ENCODE measurements at regions not wholly inside any gene's neighbourhood (a gene's known extent, or its start where the extent isn't known, plus 50 kb on each side); places are given as distances from the start of the nearest gene placed in this dataset.

DNA sequence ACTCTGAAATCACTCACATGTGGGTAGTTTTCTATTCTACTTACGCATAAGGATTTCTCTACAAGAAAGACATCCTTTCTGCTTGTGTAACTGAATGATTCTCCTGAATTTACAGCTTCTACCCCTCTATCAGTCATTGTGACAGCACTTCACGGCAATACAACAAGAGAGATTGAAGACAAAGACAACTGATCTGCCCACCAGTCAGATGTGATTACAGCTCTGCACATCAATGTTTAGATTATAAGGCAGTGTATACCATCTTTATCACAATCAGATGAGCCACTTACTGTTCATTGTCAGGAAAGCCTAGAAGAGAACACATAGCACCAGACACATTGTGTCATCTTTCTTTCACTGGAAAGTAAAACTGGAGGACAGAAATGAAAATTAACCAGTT lies 324.4 kb downstream of the CENPC start:
- FAIRE-seq: no peak

DNA sequence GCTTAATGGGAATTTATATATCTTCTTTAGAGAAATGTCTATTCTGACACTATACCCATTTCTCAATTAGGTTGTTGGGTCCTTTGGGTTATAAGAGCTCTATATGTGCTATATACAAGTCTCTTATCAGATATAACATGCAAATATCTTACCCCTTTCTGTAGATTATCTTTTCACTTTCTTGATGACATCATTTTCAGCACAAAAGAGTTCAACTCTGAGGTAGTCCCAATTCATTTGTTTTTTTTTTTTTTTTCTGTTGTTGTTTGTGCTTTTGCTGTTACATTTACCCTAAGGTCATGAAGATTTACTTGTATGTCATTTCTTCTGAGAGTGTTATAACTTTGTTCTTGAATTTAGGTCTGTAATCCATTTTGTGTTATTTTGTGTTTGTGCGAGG lies 326.4 kb downstream of the CENPC start:
- no peak for FAIRE-seq

DNA sequence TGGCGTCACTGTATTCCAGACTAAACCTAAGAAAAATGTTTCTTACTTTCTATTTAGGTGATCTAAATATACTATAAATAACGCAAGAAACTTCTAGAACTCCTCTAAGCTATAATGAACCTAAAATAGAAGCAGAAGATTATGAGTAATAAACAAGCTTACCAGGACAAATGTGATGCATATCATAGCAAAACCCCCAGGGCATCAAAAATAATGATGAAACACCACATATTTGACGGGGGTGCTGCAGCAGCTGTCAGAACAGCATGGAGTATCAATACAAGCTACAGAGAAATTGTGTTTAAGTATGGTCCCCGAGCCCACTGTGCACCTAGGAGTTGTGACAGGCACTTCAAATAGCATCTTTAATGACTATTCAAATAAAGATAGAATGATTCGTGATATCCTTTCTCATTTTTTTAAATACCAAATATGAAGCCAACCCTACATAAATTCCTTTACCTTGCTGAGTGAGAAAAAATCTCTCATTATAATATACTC lies 337.3 kb downstream of the CENPC start:
- FAIRE-seq: no peak

DNA sequence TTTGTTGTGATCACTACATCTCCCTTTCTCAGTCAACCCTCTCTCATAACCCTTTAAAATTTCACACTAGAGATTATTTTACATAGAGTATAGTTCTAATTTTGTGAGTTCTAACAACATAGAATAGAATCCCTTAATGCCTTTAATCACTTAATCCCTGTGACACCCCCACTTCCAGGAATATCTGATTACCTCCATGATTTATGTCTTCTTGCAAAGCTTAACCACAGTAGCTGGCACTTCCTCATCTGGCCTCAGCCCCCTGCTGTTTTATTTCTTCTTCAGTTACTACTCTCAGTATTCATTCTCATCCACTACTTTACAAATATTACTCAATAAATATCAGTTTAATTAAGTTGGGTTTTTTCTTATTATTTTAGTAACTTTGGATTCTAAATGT lies 340.9 kb downstream of the CENPC start:
- FAIRE-seq: no peak

DNA sequence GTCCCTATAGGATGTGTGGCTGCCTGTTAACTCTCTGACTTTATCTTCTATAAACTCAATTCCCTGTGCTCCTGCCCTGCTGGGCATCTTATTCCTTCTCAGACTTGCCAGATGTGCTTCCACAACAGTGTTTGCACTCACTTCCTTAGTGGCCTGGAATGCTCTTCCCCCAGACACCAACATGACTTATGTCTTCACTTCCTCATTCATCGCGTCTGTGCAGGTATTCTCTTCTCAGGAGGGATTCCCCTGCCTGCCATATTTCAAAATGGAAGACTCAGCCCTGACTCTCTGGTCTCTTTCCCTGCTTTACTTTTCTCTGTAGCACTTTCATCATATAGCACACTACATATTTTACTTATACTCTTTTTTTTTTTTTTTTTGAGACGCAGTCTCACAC lies 344.0 kb downstream of the CENPC start:
- FAIRE-seq: no peak

DNA sequence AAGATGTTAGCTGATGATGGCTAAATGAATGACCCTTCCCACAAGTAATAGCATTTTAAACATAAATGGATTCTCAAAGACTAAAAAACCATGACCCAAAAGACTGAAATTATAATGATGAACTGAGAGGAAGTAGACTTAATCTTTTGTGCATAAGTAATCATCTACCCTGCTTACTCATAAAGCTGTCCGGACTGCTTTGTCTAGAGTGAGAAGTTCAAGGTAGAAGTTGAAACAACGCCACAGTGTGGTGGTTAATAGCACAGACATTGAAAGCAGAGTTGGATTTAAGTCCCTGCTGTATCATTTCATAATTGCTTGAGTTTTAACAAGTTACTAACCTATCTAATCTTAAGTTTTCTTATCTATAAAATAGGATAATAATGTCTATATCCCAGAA lies 346.6 kb downstream of the CENPC start:
- FAIRE-seq: peak; percentile 51

DNA sequence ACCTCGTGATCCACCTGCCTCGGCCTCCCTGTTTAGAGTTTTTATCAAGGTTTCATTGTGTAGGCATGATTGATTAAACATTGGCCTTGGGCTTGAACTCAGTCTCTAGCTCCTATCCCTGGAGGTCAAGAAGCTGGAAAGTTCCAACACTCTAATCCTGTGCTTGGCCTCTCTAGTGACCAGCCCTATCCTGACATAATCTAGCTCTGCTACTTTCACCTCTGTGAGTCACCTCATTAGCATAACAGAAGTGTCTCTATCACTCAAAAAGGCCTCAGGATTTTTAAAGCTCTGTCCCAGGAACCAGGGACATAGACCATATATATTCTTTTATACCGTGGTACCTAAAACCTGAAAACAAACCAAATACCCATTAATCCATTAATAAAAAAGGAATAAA lies 377.5 kb downstream of the CENPC start:
- FAIRE-seq: no peak

DNA sequence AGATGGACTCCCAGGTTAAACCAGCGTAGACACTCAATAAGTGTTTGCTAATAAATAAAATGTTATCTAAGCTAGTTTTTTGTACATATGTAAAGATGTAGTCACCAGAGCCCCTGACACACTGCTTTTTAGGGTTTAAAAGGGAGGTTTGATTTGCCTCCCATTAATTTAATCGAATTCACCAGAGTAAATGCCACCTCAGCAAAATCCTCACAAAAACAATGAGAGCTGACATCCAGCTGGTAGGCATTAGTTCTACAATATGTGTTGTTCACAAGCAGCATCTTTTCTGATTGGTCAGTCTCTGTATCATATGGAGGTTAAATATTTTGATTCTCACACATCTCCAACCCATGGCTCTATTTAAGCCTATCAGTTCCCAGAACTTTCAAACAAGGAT lies 382.6 kb downstream of the CENPC start:
- no peak for FAIRE-seq

DNA sequence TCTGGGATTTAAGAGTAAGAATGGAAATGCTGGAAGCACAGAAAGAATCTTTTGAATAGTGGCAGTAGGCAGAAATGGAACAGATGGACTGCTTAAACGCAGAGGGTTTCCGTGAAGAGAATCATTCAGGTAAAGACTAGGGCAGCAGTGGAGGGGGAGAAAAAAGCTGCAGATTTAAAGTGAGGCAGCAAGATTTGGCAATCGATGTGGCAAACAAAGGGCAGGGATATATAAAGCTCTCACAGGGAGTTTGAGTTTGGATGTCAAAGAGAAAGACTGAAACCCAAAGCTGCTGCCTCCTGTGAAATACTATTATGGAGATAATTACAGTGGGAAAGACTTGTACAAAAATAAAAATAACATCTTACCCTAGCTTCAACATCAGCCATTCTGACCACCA lies 384.0 kb downstream of the CENPC start:
- FAIRE-seq: no peak

DNA sequence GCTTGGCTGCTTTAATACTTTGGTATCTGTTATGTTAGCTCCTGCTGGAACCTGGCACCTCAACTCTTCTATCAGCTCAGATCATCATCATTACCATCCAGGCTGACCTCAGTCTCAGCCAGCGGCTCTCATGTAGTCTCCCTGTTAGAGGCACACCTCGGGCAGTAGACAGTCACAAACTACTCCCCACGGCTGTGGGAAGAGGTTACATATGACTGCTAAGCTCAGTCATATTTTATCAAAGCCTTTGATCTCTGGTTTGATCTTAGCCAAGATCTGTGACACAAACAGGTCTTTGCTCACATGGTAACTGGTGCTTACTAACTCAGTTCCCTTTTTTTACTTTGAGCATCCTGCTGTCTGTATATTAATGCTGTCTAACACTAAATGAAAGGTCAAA lies 384.9 kb downstream of the CENPC start:
- FAIRE-seq: no peak

DNA sequence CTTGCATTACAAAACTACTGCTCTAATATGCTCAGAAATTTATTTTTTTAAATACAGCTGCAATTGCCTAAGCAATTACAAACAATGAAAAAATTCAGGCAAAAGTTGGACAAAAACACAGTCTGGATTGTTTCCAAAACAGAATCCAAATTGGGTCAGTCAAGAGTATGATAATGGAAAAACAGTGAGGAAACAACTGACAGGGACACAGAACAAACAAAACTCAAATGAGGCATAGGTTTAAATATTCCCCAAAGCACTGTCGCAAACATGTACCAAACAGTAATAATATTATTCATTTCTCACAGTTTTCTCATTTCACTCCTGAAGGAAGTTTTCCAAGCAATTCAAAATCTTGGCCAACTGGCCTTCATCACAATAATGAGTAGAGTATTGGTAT lies 386.6 kb downstream of the CENPC start:
- no peak for FAIRE-seq

DNA sequence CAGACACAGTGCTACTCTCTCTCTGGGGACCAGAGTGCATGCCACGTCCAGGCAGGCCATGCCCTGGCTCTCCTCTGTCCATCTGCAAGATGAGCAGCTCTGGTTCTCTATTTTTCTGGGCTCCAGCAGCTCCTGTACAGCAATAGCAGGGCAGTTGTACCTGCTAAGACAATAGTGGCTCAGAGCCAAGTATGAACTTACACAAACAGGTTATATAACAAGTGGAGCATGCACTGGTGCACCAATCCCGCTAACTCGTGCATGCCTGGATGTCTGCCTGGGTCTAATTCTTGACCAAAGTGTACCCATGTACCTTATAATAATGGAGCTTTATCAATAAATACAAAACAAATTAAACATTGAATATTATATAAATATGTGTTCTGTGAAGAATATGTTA lies 392.3 kb downstream of the CENPC start:
- FAIRE-seq: no peak

DNA sequence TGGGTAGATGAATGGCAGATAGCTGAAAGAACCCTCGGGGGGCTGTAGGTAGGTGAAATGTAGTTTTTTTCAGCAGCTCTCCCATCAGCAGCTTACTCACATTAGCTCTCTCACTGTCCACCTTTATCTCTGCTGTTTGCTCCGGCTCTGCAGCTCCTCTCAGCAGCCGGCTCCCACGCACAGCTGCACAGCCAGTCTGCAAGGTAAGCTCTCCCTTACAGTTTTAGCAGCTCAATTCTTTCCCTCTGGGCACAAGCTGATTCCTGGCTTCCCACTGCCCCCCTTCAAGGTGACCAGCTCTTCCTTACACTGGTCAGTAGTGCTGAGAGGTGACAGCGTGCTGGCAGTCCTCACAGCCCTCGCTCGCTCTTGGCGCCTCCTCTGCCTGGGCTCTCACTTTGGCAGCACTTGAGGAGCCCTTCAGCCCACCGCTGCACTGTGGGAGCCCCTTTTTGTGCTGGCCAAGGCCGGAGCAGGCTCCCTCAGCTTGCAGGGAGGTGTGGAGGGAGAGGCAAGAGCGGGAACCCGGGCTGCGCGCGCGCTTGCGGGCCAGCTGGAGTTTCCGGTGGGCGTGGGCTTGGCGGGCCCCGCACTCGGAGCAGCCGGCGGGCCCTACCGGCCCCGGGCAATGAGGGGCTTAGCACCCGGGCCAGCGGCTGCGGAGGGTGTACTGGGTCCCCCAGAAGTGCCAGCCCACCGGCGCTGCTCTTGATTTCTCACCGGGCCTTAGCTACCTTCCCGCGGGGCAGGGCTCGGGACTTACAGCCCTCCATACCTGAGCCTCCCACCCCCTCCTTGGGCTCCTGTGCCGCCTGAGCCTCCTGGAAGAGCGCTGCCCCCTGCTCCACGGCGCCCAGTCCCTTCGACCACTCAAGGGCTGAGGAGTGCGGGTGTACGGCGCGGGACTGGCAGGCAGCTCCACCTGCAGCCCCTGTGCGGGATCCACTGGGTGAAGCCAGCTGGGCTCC lies 393.6 kb downstream of the CENPC start:
- FAIRE-seq: no peak

DNA sequence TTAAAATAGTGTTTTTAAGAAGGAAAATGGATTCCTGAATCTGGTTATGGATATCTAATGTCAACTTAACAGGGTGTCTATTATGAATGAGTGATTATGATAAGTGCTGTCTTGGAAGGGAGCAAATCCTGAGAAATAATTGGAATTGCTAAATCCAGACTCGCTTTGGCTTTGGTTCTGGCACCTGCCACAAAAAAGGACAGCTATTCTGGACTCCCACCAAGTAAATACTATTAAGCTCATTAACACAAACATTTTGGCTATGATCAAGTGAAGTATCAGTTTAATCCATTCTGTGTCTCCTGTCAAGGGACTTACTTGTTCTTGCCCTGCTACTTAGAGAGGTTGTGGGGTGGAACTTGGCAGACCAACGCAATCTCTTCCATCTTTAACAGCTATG lies 403.7 kb downstream of the CENPC start:
- no peak for FAIRE-seq

DNA sequence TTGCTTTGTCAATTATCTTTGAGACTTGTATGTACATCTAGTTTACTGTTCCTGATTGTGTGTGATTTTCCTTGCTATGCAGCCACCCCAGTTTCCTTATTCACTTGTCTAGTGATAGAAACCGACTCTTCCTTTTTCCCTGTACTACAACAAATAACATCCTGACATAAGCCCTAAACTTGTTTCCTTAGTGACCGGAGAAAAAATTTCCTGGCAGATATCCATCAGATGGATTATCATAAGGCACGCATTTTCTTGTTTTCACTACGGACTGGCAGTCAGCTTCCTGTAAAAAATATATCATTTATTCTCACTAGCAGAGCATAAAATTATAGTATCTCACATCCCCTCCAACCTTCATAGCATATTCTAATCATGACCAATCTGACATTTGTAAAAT lies 410.7 kb downstream of the CENPC start:
- no peak for FAIRE-seq

DNA sequence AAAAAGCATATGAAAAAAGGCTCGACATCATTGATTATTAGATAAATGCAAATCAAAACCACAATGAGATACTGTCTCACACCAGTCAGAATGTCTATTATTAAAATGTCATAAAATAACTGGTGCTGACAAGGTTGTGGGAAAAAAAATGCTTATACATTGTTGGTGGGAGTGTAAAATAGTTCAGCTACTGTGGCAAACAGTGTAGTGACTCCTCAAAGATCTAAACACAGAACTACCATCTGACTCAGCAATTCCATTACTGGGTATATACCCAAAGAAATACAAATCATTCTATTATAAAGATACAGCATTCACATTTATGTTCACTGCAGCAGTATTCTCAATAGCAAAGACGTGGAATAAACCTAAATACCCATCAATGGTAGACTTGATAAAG lies 412.1 kb downstream of the CENPC start:
- FAIRE-seq: no peak

DNA sequence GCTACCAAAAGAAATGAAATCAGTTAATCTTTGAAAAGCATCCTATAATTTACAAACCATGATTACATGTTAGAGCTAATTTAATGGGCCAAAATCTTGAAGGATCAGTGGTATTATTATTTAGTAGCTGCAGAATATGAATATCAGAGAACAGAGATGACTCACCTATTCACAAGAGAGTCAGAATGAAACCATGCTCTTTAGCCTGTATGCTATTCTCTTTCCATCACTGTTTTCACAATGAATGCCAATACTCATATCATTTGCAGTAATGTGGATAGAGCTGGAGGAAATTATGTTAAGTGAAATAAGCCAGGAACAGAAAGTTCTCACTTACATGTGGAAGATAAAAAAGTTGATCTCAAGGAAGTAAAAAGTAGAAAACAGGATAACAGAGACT lies 414.1 kb downstream of the CENPC start:
- no peak for FAIRE-seq

DNA sequence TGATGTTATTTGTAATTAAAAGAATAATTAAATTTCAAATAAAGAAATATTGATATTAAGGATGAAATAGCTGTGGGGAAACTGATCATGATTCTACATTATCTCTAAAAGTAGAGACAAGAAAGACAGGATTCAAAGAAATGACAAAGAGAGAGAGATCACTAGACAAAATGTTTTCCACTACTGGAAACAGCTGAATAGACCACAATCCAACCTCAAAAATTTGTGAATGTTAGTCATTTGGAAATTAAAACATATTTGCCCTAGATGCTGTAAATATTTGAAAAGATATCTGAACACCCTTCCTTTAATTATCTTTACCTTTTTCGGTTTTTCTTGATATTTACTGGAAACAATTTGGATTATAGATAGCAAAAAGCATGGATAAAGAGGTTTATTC lies 414.9 kb downstream of the CENPC start:
- no peak for FAIRE-seq

DNA sequence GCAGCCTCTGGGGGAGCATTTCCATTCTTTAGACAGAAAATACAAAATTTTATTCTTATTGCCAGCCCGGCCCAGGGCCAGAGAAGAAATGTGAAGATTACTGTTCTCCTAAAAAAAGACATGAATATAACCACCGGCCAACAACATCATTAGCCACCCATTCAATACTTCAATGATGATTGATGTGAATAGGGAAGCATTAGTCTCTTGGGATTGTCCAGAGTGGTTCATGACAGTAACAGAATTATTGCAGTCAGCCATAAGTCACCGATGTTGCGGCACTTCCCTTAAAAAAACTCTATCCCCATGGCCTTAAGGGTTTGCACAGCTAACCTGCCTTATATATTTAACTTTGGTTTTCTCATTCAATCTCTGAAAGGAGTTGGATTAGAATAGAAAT lies 418.7 kb downstream of the CENPC start:
- no peak for FAIRE-seq

DNA sequence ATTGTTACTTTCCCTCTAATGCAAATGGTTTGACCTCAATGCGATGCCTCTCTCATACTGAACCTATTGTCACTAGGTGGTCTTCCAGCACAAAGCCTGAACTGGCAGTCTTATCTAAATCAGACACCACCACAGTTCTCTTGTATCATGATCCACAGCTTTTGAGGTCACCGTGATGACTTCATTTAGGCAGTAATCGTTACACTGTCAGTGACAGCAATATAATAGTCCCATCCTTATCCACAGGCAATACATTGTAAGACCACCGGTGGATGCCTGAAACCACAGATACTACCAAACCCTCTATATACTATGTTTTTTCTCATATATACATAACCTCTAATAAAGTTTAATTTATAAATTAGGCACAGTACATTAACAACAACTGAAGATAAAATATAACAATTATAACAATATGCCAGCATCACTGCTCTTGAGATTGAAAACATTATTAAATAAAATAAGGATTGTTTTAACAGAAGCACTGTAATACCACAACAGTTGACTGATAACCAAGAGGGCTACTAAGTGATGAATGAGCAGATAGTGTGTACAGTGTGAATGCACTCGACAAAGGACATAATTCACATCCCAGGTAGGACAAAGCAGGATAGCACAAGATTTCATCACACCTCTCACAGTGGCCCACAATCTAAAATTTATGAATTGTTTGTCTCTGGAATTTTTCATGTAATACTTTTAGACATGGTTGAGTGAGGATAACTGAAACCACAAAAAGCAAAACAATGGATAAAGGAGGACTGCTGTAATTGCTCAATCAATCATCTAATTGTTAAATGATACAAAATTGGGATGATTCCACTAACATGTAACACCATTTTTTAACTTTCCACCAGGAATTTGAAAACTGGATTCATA lies 419.4 kb downstream of the CENPC start:
- no peak for FAIRE-seq

DNA sequence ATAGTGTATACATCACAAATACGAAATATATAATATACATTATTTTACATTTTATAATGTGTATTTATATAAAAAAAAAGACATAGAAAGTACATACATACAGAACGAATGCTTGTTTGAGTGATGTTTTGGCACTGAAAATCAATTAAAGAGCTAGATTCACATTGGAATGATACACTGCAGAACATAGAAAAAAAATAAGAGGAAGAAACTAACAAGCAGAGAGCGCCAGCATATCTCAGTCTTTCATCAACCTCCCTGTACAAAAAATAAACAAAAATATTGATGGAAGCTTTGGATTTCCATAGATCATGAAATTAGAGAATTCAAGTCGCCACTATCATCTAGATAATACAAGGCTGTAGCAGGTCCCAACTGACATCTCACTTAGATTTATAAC lies 420.6 kb downstream of the CENPC start:
- no peak for FAIRE-seq

DNA sequence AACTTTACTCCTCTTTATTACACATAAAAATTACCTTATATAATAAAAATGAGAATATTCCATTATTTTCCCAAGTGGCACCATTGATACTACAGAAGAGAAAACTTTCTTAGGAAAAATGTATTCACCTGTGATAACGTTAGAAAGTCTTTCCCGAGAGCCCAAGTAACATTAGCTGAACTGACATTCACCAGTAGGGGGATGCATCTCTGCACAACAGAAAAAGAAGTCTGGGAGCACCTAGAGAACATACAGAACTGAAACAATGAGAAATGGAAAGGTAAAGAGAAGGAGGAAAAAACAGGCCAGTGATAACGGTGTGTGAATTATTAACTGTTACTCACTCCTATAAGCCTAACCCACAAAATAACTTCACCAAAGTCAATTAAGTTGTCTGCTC lies 423.3 kb downstream of the CENPC start:
- FAIRE-seq: no peak

DNA sequence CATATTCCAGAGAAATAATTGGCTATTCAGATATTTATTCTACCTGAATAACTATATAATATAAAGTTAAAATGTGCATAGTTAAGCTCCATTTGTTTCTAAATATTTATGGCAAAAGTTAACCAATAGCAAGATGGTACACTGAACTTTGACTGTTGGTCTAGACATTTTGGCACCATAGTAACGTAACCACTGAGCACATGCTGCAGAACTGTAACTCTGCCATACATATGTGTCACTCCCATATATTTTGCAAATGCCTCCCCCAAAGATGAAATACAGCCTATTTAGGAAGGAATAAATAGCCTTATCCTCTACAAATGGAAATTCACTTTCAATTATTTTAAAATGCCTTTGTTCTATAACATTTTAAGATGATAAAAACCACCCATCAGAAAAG lies 424.9 kb downstream of the CENPC start:
- no peak for FAIRE-seq

DNA sequence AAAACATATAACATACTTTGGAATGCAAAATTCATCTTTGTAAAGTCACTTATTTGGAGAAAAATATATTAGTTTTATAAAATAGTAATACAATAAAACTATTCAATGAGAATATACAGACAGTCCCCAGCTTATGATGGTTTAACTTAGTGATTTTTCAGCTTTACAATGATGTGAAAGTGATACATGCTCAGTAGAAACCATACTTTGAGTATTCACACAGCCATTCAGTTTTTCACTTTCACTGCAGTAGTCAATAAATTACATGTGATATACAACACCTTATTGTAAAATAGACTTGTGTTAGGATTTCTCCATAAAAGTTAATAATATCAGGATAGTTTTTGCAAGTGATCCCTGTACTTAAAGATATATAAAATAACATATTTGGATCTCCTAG lies 436.0 kb downstream of the CENPC start:
- no peak for FAIRE-seq
